Muscle layer of colon (tissue), 2 donors: ENCODE measurements at regions not wholly inside any gene's neighbourhood (a gene's known extent, or its start where the extent isn't known, plus 50 kb on each side); places are given as distances from the start of the nearest gene placed in this dataset.

Experiments
- H3K27ac ChIP-seq: one replicate; pipeline ENCODE4 v1.7.0; 2013; ENCODE audit warnings: low read depth, mild to moderate bottlenecking, low read length, moderate library complexity
- H3K27me3 ChIP-seq, 2 donors: one replicate each; pipeline ENCODE4 v1.7.0; 2013; ENCODE audit warnings: low read length in 2 of 2, mild to moderate bottlenecking in 2 of 2; ENCODE audit not compliant: insufficient read depth in 2 of 2, control insufficient read depth in 1 of 2
- H3K36me3 ChIP-seq: one replicate; pipeline ENCODE4 v1.7.0; 2013; ENCODE audit warnings: mild to moderate bottlenecking, low read length; ENCODE audit not compliant: insufficient read depth
- H3K4me1 ChIP-seq: one replicate; pipeline ENCODE4 v1.7.0; 2013; ENCODE audit warnings: mild to moderate bottlenecking, low read length; ENCODE audit not compliant: insufficient read depth
- H3K4me3 ChIP-seq, 2 donors: one replicate each; pipeline ENCODE4 v1.7.0; 2013; ENCODE audit warnings: low read length in 2 of 2, low read depth in 1 of 2, mild to moderate bottlenecking in 1 of 2, moderate library complexity in 1 of 2
- H3K9ac ChIP-seq: one replicate; pipeline ENCODE4 v1.7.0; 2013; ENCODE audit warnings: low read length
- H3K9me3 ChIP-seq: one replicate; pipeline ENCODE4 v1.7.0; 2013; ENCODE audit warnings: mild to moderate bottlenecking, low read length
- donor health status: abdominal sarcoma.
- donor health status: Adenocarcinoma of cecum.

- Histone ChIP-seq H3K36me3 (no peaks in the 10 kb centered on the region), H3K27me3 (no peaks in the 10 kb centered on the region), H3K4me1 (no peaks in the 10 kb centered on the region), H3K9ac (no peak overlapping the region), H3K27ac (no peak overlapping the region), H3K9me3 (no peaks in the 10 kb centered on the region), H3K4me3 (no peak overlapping the region)
Observed at GRCh38 chr15:97678656-97679055, 281.8 kb upstream of the ARRDC4 start.

- H3K4me3 ChIP-seq, result no peak overlapping the region
- H3K27ac ChIP-seq, result no peak overlapping the region
Observed at GRCh38 chr15:97679106-97679688, 281.3 kb upstream of the ARRDC4 start.

GRCh38 chr15:97680606-97681220 is 279.8 kb upstream of the ARRDC4 start:
- Histone ChIP-seq H3K4me3 (no peak overlapping the region), H3K36me3 (no peaks in the 10 kb centered on the region), H3K4me1 (no peaks in the 10 kb centered on the region), H3K9ac (no peak overlapping the region), H3K27me3 (no peaks in the 10 kb centered on the region), H3K9me3 (no peaks in the 10 kb centered on the region), H3K27ac (no peak overlapping the region)

More at GRCh38 chr15:97679106-97679688, 281.3 kb upstream of the ARRDC4 start:
- H3K9me3 ChIP-seq, result no peaks in the 10 kb centered on the region
- no peak overlapping the region for H3K9ac ChIP-seq
- H3K27me3 ChIP-seq, result no peaks in the 10 kb centered on the region
- no peaks in the 10 kb centered on the region for H3K4me1 ChIP-seq
- no peaks in the 10 kb centered on the region for H3K36me3 ChIP-seq

GRCh38 chr15:97683831-97684230 is 276.7 kb upstream of the ARRDC4 start:
- Histone ChIP-seq H3K9ac (no peak overlapping the region), H3K36me3 (no peaks in the 10 kb centered on the region), H3K27me3 (no peaks in the 10 kb centered on the region), H3K27ac (no peak overlapping the region), H3K4me3 (no peak overlapping the region), H3K4me1 (no peaks in the 10 kb centered on the region), H3K9me3 (no peaks in the 10 kb centered on the region)

- Histone ChIP-seq H3K27me3 (no peaks in the 10 kb centered on the region), H3K27ac (no peak overlapping the region), H3K4me3 (no peak overlapping the region), H3K9me3 (no peaks in the 10 kb centered on the region), H3K4me1 (no peaks in the 10 kb centered on the region), H3K9ac (no peak overlapping the region), H3K36me3 (no peaks in the 10 kb centered on the region)
Observed at GRCh38 chr15:97684249-97684648, 276.3 kb upstream of the ARRDC4 start.

GRCh38 chr15:97686324-97686723 is 274.2 kb upstream of the ARRDC4 start:
- Histone ChIP-seq H3K4me1 (no peaks in the 10 kb centered on the region), H3K4me3 (no peak overlapping the region), H3K9me3 (no peaks in the 10 kb centered on the region), H3K27ac (no peak overlapping the region), H3K27me3 (no peaks in the 10 kb centered on the region), H3K9ac (no peak overlapping the region), H3K36me3 (no peaks in the 10 kb centered on the region)

GRCh38 chr15:97687654-97688053 is 272.8 kb upstream of the ARRDC4 start:
- Histone ChIP-seq H3K9me3 (no peaks in the 10 kb centered on the region), H3K36me3 (no peaks in the 10 kb centered on the region), H3K27ac (no peak overlapping the region), H3K27me3 (no peaks in the 10 kb centered on the region), H3K4me1 (no peaks in the 10 kb centered on the region), H3K9ac (no peak overlapping the region), H3K4me3 (no peak overlapping the region)

- Histone ChIP-seq H3K4me3 (no peak overlapping the region), H3K4me1 (no peaks in the 10 kb centered on the region), H3K27me3 (no peaks in the 10 kb centered on the region), H3K9me3 (no peaks in the 10 kb centered on the region), H3K9ac (no peak overlapping the region), H3K27ac (no peak overlapping the region), H3K36me3 (no peaks in the 10 kb centered on the region)
Observed at GRCh38 chr15:97688177-97688576, 272.3 kb upstream of the ARRDC4 start.

- H3K4me3 ChIP-seq, result no peak overlapping the region
- no peak overlapping the region for H3K9ac ChIP-seq
- H3K9me3 ChIP-seq, result no peaks in the 10 kb centered on the region
- no peaks in the 10 kb centered on the region for H3K27me3 ChIP-seq
- no peaks in the 10 kb centered on the region for H3K4me1 ChIP-seq
- no peaks in the 10 kb centered on the region for H3K36me3 ChIP-seq
- H3K27ac ChIP-seq, result no peak overlapping the region
Observed at GRCh38 chr15:97688886-97689285, 271.6 kb upstream of the ARRDC4 start.

GRCh38 chr15:97691078-97691477 is 269.4 kb upstream of the ARRDC4 start:
- H3K4me3 ChIP-seq, result no peak overlapping the region
- no peak overlapping the region for H3K27ac ChIP-seq
- no peak overlapping the region for H3K9ac ChIP-seq
- H3K27me3 ChIP-seq, result no peaks in the 10 kb centered on the region
- H3K4me1 ChIP-seq, result no peaks in the 10 kb centered on the region
- no peaks in the 10 kb centered on the region for H3K36me3 ChIP-seq
- no peaks in the 10 kb centered on the region for H3K9me3 ChIP-seq

GRCh38 chr15:97691799-97692198 is 268.7 kb upstream of the ARRDC4 start:
- no peak overlapping the region for H3K9ac ChIP-seq
- no peak overlapping the region for H3K4me3 ChIP-seq
- H3K27ac ChIP-seq, result no peak overlapping the region
- no peaks in the 10 kb centered on the region for H3K27me3 ChIP-seq
- no peaks in the 10 kb centered on the region for H3K9me3 ChIP-seq
- H3K36me3 ChIP-seq, result no peaks in the 10 kb centered on the region
- H3K4me1 ChIP-seq, result no peaks in the 10 kb centered on the region
